Ovary (tissue), 7 donors: ENCODE measurements at regions not wholly inside any gene's neighbourhood (a gene's known extent, or its start where the extent isn't known, plus 50 kb on each side); places are given as distances from the start of the nearest gene placed in this dataset.
"Not testable (repeated sequence)": the region's sequence is repeated elsewhere in the genome, so short reads cannot be mapped to it uniquely, and the experiment has no call there.

Experiments
- DNase-seq, 5 donors: peaks; one replicate each; pipeline ENCODE4 v3.0.0-alpha.2; 2019 to 2020
- H3K27ac ChIP-seq, 2 donors: fragments of 200-600 bp; one replicate each; pipeline versions ENCODE4 v1.5.1 to v1.8.0; 2019 to 2022
- H3K27me3 ChIP-seq: fragments of 200-600 bp; one replicate; pipeline ENCODE4 v1.8.0; 2022
- H3K36me3 ChIP-seq: fragments of 200-600 bp; sonication (generic); one replicate; pipeline ENCODE4 v1.5.1; 2019
- H3K4me1 ChIP-seq: one replicate; pipeline ENCODE4 v1.8.1; 2013; ENCODE audit warnings: mild to moderate bottlenecking, moderate library complexity; ENCODE audit not compliant: insufficient read depth
- H3K4me3 ChIP-seq: fragments of 200-600 bp; sonication (generic); one replicate; pipeline ENCODE4 v1.5.1; 2017
- H3K9me3 ChIP-seq, 2 donors: fragments of 200-600 bp in 1 of 2; sonication (generic) in 1 of 2; one replicate each; pipeline versions ENCODE4 v1.5.1 to v1.8.1; 2013 to 2019; ENCODE audit warnings: mild to moderate bottlenecking in 1 of 2, moderate library complexity in 1 of 2
- EP300 ChIP-seq: sonication (generic); formaldehyde crosslinking; IDR thresholded peaks from one replicate; pipeline ENCODE4 v1.6.1; 2017; ENCODE audit warnings: antibody characterized with exemption
- POLR2A ChIP-seq: fragments of 450-650 bp; IDR thresholded peaks from one replicate; pipeline ENCODE4 v1.6.1; 2017; ENCODE audit warnings: antibody characterized with exemption, mild to moderate bottlenecking, moderate library complexity
- WGBS, 3 donors: extraction: QIAGEN DNeasy Blood & Tissue Kit in 1 of 3; methylation state at CpG; one replicate each; pipeline versions ENCODE4 v1.1.5 to v1.1.7; 2013 to 2017; 5-methylcytosine and 5-hydroxymethylcytosine counted together
- intact Hi-C, 4 donors: fragments of 100-400 bp; cut with DNase I; formaldehyde crosslinking; loops; one replicate each; pipeline versions ENCODE4 v1.11.0 to v1.15.1; 2022 to 2023
- TF ChIP-seq, protein P1 (sequence below), 3 donors: fragments of 450-650 bp in 2 of 3; fragments of 200-600 bp in 1 of 3; IDR thresholded peaks; one replicate each; pipeline versions ENCODE4 v1.5.1 to v1.8.0; 2016 to 2022; ENCODE audit warnings: antibody characterized with exemption in 3 of 3, mild to moderate bottlenecking in 1 of 3
- donor health status: DM: no; HTN: no; CAD: no; lungs with moderate emphysema.
- donor health status: DM: no; HTN: no; CAD: no.
- donor health status: Bipolar disorder and iron deficiency.
- donor health status: DM: no; HTN: no; CAD: no.
- donor health status: DM: yes; HTN: yes; CAD: no.

- Histone ChIP-seq H3K36me3 (no peaks in the 10 kb centered on the region), H3K9me3 (no peaks in the 10 kb centered on the region), H3K4me3 (no peak overlapping the region), H3K27me3 (no peaks in the 10 kb centered on the region), H3K27ac (no peak overlapping the region), H3K4me1 (no peaks in the 10 kb centered on the region)
- intact Hi-C loops, result no loop called here
- no peak for DNase-seq
- TF ChIP-seq, protein P1, sequence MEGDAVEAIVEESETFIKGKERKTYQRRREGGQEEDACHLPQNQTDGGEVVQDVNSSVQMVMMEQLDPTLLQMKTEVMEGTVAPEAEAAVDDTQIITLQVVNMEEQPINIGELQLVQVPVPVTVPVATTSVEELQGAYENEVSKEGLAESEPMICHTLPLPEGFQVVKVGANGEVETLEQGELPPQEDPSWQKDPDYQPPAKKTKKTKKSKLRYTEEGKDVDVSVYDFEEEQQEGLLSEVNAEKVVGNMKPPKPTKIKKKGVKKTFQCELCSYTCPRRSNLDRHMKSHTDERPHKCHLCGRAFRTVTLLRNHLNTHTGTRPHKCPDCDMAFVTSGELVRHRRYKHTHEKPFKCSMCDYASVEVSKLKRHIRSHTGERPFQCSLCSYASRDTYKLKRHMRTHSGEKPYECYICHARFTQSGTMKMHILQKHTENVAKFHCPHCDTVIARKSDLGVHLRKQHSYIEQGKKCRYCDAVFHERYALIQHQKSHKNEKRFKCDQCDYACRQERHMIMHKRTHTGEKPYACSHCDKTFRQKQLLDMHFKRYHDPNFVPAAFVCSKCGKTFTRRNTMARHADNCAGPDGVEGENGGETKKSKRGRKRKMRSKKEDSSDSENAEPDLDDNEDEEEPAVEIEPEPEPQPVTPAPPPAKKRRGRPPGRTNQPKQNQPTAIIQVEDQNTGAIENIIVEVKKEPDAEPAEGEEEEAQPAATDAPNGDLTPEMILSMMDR (IDR thresholded peaks at IDR 0.05), result no peak
- TF ChIP-seq EP300 (no peak), POLR2A (no peak)
- 93 to 97% (median 95%) methylated on average over 5 of the region's 5 CpGs for WGBS, 3 donors
Observed at GRCh38 chr21:15967661-15968060, 237.9 kb downstream of the USP25 start.

GRCh38 chr21:15968776-15969310 lies 239.1 kb downstream of the USP25 start:
- TF ChIP-seq, protein P1 (IDR thresholded peaks at IDR 0.05), result no peak
- TF ChIP-seq POLR2A, result no peak
- no peak for TF ChIP-seq EP300
- intact Hi-C loops, result no loop called here
- no peak overlapping the region for H3K4me3 ChIP-seq
- no peaks in the 10 kb centered on the region for H3K36me3 ChIP-seq
- no peaks in the 10 kb centered on the region for H3K4me1 ChIP-seq
- H3K27me3 ChIP-seq, result no peaks in the 10 kb centered on the region
- H3K27ac ChIP-seq, result no peak overlapping the region
- no peak for DNase-seq
- no peaks in the 10 kb centered on the region for H3K9me3 ChIP-seq
- WGBS, 3 donors, result 88 to 94% (median 93%) methylated on average over 1 of the region's 1 CpG

DNA sequence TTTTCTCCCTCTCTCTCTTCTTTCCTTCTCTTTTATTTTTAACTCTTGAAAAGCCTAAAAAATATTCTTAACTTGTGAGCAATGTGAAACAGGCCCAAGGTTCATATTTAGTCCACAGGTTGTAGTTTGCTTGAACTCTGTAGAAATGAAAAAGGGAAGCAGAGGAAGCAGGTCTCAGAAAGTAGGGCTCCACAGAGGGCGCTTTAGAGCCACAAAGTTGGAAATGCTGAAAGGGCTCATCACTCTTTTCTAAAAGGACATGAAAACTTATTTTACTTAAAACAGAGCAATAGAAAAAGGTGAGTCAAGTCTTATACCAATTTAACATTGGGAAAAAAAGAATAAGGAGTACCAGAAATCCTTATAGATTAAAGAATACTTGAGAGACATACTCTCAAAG lies 247.0 kb downstream of the USP25 start:
- no peak for TF ChIP-seq POLR2A
- no peak for TF ChIP-seq EP300
- TF ChIP-seq, protein P1 (IDR thresholded peaks at IDR 0.05), result no peak
- WGBS, 3 donors, result 70 to 83% (median 74%) methylated on average over 1 of the region's 1 CpG
- intact Hi-C loops, result no loop called here

GRCh38 chr21:15978215-15978738 lies 248.5 kb downstream of the USP25 start:
- TF ChIP-seq POLR2A (no peak), EP300 (no peak)
- TF ChIP-seq, protein P1 (IDR thresholded peaks at IDR 0.05), result no peak
- no peaks in the 10 kb centered on the region for H3K4me1 ChIP-seq
- intact Hi-C loops, result no loop called here
- no peak for DNase-seq
- WGBS, 3 donors, result 48 to 56% (median 49%) methylated on average over 3 of the region's 3 CpGs
- no peaks in the 10 kb centered on the region for H3K9me3 ChIP-seq
- no peak overlapping the region for H3K4me3 ChIP-seq
- H3K27ac ChIP-seq, result no peak overlapping the region
- no peaks in the 10 kb centered on the region for H3K27me3 ChIP-seq
- H3K36me3 ChIP-seq, result no peaks in the 10 kb centered on the region

More for the DNA sequence above, 247.0 kb downstream of the USP25 start:
- no peaks in the 10 kb centered on the region for H3K4me1 ChIP-seq
- DNase-seq, result peak in 1 of 5 donors; percentile 23
- H3K36me3 ChIP-seq, result no peaks in the 10 kb centered on the region
- H3K4me3 ChIP-seq, result no peak overlapping the region
- H3K9me3 ChIP-seq, result no peaks in the 10 kb centered on the region
- no peaks in the 10 kb centered on the region for H3K27me3 ChIP-seq
- no peak overlapping the region for H3K27ac ChIP-seq

- H3K27ac ChIP-seq, H3K4me3 ChIP-seq, H3K9me3 ChIP-seq, H3K4me1 ChIP-seq, intact Hi-C loops, DNase-seq, H3K36me3 ChIP-seq, H3K27me3 ChIP-seq: not testable (repeated sequence)
- 97 to 99% (median 98%) methylated on average over 6 of the region's 6 CpGs for WGBS, 3 donors
Observed at GRCh38 chr21:15979493-15979892, 249.7 kb downstream of the USP25 start.
